GM12875 (cell line): ENCODE measurements at regions not wholly inside any gene's neighbourhood (a gene's known extent, or its start where the extent isn't known, plus 50 kb on each side); places are given as distances from the start of the nearest gene placed in this dataset.

Experiments used
- H3K4me3 ChIP-seq: one replicate; pipeline ENCODE4 v1.5.1; 2011; ENCODE audit warnings: low read depth, low read length, control low read depth
- TF ChIP-seq, protein P1 (sequence below): IDR thresholded peaks from 2 replicates; pipeline ENCODE4 v1.5.1; 2011; ENCODE audit warnings: low read depth, mild to moderate bottlenecking, control low read depth, inconsistent platforms, low read length, moderate library complexity, borderline replicate concordance; ENCODE audit not compliant: insufficient read depth

DNA sequence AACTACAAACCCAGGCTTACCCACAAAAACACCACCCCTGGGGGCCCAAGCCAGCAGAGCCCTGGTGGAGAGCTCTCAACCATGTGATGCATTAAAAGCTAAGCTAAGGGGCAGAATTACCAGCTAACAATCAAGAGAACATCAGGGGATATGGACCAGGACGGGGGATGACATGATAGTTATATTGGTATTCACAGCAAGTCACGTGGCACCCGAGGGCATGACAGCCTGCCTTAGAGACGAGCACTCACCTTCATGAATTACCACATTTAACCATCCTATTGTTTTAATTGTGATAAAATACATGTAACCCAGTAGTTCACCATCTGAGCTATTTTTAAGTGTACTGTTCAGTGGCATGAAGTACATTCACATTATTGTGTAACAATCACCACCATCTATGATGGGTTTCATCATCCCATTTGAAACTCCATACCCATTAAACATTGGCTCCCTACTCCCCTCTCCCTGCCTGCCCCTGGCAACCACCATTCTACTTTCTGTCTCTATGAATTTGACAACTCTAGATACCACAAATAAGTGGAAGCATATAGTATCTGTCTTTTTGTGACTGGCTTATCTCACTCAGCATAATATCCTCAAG, 245.6 kb downstream of the ANAPC1 start:
- TF ChIP-seq, protein P1, sequence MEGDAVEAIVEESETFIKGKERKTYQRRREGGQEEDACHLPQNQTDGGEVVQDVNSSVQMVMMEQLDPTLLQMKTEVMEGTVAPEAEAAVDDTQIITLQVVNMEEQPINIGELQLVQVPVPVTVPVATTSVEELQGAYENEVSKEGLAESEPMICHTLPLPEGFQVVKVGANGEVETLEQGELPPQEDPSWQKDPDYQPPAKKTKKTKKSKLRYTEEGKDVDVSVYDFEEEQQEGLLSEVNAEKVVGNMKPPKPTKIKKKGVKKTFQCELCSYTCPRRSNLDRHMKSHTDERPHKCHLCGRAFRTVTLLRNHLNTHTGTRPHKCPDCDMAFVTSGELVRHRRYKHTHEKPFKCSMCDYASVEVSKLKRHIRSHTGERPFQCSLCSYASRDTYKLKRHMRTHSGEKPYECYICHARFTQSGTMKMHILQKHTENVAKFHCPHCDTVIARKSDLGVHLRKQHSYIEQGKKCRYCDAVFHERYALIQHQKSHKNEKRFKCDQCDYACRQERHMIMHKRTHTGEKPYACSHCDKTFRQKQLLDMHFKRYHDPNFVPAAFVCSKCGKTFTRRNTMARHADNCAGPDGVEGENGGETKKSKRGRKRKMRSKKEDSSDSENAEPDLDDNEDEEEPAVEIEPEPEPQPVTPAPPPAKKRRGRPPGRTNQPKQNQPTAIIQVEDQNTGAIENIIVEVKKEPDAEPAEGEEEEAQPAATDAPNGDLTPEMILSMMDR: no peak
- no peak overlapping the region for H3K4me3 ChIP-seq

DNA sequence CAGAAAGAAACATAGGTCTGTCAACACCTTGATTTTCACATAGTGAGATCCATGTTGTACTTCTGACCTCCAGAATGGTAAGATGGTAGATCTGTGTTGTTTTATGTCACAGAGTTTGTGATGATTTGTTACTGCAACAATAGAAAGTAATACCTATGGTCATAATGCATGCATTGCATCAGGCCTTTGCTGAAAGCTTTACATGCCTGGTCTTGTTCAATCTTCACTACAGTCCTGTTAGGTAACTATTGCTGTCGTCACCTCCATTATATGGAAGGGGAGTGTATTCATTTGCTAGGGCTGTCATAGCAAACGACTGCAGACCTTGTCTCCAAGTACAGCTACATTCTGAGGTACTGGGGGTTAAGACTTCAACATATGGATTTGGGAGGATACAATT, 243.5 kb downstream of the ANAPC1 start:
- H3K4me3 ChIP-seq: no peak overlapping the region
- TF ChIP-seq, protein P1: no peak

DNA sequence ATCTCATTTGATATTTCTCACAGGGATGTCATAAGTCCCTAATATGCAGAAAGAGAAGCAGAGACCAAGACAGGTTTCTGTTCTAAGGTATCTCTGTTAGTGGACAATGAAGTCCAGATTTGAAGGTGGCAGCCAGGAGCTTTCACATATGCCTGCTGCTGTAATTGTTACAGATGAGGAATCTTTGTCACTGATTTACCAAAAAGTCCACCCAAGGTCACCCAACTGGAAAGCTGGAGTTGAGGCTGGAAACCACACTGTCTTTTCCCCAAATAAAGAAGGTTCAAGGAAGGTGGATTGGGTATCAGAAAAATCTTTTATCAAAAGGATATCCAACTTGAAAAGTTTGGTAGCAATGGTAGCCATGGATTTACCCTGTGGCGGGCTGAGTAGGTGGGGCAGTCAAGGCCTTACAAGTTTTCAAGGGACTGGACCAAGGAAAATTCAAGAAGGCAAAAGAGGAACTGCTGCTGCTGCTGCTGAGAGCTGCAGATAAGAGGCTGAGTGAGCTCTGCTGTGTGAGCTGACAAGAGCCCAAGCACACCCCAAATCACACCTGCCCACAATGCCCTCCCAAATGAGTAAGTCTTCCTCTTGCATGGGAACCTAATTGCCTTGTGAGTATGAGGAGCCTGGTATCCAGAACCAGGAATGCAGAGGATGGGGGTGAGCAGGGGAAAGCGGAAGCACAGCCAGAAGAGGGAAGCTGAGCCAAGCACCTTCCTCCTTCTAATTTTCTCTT, 241.2 kb downstream of the ANAPC1 start:
- TF ChIP-seq, protein P1: no peak
- H3K4me3 ChIP-seq: no peak overlapping the region

DNA sequence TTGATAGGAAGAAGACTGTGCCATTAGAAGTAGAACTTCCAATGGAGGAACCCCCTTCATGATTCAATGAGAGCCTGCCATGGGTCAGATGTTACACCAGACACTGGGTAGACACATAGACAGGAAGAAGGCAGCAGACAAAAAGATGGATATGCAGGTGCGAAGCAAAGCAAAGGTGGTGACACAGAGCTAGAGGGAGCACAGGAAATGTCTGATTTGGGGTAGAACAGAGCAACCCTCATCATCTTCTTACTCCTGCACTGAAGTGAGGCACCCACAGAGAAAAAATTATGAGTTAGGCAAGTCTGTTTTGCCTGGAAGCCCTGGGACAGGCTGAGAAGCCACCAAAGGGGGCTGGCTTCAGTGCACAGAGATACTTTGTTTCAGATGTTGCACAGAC, 240.2 kb downstream of the ANAPC1 start:
- TF ChIP-seq, protein P1: no peak
- H3K4me3 ChIP-seq: no peak overlapping the region

DNA sequence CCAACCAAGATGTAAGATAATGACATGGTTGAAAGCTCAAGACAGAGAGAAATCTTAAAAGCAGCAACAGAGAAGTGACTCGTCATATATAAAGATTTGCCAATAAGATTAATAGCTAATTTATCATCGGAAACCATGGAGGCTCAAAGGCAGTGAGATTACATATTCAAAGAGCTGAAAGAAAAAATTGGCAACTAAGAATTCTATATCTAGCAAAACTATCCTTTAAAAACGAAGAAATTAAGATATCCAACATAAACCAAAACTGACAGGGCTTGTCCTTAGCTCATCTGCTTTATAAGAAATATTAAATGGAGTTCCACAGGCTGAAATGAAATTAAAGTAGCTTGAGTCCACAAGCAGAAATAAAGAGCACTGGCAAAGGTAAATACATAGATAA, 236.6 kb downstream of the ANAPC1 start:
- TF ChIP-seq, protein P1: no peak
- H3K4me3 ChIP-seq: no peak overlapping the region

DNA sequence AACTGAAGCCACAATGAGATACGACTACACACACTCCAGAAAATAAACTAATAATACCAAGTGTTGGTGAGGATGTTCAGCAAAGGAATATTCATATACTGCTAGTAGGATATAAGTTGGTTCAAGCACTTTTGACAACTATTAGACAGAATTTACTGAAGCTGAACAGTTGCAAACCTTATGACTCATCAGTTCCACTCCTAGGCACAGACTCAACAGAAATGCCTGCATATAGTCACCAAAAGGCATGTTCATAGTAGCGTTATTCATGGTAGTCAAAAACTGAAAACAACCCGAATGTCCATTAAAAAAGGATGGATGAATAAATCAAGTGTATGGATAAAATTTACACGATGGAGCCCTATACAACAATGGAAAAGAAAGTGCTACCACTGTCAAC, 232.0 kb downstream of the ANAPC1 start:
- TF ChIP-seq, protein P1: no peak
- no peak overlapping the region for H3K4me3 ChIP-seq

DNA sequence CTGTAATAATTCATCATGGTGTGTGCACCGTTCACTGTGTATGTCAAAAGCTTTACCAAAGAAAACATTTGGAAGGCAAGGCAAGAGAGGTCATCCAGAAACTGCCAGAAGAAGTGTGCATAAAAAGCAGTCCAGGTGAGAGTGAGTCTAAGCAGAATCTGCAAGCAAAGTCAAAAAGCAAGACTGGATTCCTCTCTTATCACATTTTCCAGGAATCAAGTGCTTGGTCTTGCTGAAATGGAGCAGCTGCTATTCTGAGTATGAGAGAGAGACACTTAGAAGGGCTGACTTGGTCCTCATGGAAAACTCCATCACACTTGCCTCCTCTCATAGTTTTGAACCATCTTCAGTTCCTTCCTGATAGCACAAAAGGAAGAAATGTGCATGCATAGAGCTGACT, 231.3 kb downstream of the ANAPC1 start:
- TF ChIP-seq, protein P1: no peak
- H3K4me3 ChIP-seq: no peak overlapping the region
